ENCODE measurements at regions not wholly inside any gene's neighbourhood (a gene's known extent, or its start where the extent isn't known, plus 50 kb on each side); places are given as distances from the start of the nearest gene placed in this dataset.

DNA sequence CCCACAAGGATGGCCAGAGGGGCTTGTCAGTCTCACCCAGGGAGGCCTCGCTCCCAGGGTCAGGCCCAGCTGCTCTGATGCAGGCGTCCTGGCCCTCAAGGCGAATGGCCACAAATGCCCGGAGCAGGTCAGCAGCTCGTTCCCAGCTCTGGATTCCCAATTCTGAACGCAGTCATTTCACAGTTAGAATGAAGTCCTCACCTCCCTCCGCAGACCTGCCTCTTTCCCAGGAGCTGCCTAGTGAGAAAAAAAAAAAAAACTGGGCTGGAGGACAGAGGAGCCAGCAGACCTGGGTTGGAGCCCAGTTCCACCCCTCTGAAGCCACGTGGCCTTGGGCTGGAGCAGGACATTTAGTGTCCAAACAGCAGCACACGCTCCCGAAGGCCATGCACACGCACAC is 62.2 kb upstream of the DIO3 start:
- peaks cover 3% of the 10 kb centered on the region for H3K4me1 ChIP-seq
- H3K27me3 ChIP-seq (ENCODE audit: low read depth) = peaks cover 11% of the 10 kb centered on the region
- intact Hi-C loops (cut with DNase I) = no loop called here
- DNase-seq (peak; percentile 32), ATAC-seq (no peak)
- peaks cover 3% of the 10 kb centered on the region for H3K9me3 ChIP-seq
- H3K27ac ChIP-seq = no peak overlapping the region
- no peak overlapping the region for H3K4me3 ChIP-seq
- TF ChIP-seq, protein P1, sequence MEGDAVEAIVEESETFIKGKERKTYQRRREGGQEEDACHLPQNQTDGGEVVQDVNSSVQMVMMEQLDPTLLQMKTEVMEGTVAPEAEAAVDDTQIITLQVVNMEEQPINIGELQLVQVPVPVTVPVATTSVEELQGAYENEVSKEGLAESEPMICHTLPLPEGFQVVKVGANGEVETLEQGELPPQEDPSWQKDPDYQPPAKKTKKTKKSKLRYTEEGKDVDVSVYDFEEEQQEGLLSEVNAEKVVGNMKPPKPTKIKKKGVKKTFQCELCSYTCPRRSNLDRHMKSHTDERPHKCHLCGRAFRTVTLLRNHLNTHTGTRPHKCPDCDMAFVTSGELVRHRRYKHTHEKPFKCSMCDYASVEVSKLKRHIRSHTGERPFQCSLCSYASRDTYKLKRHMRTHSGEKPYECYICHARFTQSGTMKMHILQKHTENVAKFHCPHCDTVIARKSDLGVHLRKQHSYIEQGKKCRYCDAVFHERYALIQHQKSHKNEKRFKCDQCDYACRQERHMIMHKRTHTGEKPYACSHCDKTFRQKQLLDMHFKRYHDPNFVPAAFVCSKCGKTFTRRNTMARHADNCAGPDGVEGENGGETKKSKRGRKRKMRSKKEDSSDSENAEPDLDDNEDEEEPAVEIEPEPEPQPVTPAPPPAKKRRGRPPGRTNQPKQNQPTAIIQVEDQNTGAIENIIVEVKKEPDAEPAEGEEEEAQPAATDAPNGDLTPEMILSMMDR (IDR thresholded peaks at IDR 0.05) = no peak
- H3K36me3 ChIP-seq = no peaks in the 10 kb centered on the region

DNA sequence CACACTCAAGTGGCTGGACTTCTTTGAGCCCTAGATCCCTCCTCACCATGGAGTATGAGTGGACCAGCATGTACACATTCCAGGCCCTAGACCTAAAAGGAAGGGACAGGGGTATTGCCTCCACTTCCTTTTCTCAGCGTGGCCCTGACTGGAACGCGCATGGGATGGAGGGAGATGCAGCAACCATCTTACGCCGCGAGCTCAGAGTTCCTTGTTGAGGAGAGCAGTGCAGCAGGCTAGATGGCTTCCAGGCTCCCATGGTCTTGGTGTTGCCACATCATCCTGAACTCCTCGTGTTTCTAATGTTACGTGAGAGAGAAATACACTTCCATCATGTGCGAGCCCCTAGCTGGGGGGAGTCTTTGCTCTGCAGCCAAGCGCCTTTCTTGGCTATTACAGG is 61.8 kb upstream of the DIO3 start:
- H3K27me3 ChIP-seq (ENCODE audit: low read depth) = peaks cover 11% of the 10 kb centered on the region
- ATAC-seq (no peak), DNase-seq (peak; percentile 19)
- H3K4me1 ChIP-seq = peaks cover 3% of the 10 kb centered on the region
- peaks cover 3% of the 10 kb centered on the region for H3K9me3 ChIP-seq
- no peaks in the 10 kb centered on the region for H3K36me3 ChIP-seq
- H3K4me3 ChIP-seq = no peak overlapping the region
- H3K27ac ChIP-seq = no peak overlapping the region
- TF ChIP-seq, protein P1 (IDR thresholded peaks at IDR 0.05) = no peak
- intact Hi-C loops (cut with DNase I) = no loop called here

DNA sequence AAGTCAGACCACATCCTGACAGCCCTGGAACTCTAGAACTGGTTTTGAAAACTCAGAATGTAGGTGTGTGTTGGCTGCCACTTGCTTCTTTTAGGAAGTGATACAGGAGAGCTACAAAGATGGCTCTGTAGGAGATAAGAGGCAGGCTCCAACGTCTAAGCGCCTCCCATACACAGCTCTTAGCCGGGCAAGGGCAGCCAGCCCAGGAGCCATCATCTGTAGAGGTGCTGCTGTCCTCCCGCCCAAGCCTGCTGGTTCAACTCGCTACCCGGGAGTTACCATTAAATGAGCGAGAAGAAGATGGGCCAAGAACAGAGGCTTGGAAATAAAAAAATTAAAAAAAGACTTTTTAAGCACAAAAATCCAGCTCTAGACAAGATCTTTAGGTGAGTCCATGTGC is 61.2 kb upstream of the DIO3 start:
- no peak for DNase-seq
- ATAC-seq = no peak
- TF ChIP-seq, protein P1 (IDR thresholded peaks at IDR 0.05) = no peak
- H3K9me3 ChIP-seq = peaks cover 3% of the 10 kb centered on the region
- intact Hi-C loops (cut with DNase I) = no loop called here
- no peaks in the 10 kb centered on the region for H3K36me3 ChIP-seq
- peaks cover 11% of the 10 kb centered on the region for H3K27me3 ChIP-seq (ENCODE audit: low read depth)
- H3K4me1 ChIP-seq = peaks cover 3% of the 10 kb centered on the region
- no peak overlapping the region for H3K27ac ChIP-seq
- no peak overlapping the region for H3K4me3 ChIP-seq

DNA sequence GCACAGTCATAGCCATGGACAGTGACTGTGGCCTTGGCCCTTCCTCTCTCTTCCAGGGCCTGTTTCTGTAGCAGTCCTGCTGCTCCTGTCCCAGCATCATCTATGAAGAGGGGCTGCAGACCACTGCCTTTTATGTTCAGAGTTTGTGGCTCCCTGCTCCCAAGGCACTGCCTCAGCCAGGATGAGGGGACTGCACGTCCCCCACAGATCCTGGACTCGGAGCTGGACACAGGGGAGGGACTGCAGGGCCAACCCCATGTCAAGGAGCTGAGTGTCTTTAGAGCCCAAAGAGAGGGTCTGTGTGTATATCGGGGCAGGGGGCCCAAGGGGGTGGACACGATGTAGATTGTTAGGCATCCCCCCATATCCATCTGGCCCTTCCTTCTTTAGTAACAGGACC is 60.6 kb upstream of the DIO3 start:
- Histone ChIP-seq H3K4me3 (no peak overlapping the region), H3K4me1 (peaks cover 3% of the 10 kb centered on the region), H3K9me3 (peaks cover 3% of the 10 kb centered on the region), H3K27ac (no peak overlapping the region), H3K36me3 (no peaks in the 10 kb centered on the region), H3K27me3 (ENCODE audit: low read depth) (peaks cover 11% of the 10 kb centered on the region)
- intact Hi-C loops (cut with DNase I) = no loop called here
- TF ChIP-seq, protein P1 (IDR thresholded peaks at IDR 0.05) = no peak
- ATAC-seq = no peak
- DNase-seq = no peak

DNA sequence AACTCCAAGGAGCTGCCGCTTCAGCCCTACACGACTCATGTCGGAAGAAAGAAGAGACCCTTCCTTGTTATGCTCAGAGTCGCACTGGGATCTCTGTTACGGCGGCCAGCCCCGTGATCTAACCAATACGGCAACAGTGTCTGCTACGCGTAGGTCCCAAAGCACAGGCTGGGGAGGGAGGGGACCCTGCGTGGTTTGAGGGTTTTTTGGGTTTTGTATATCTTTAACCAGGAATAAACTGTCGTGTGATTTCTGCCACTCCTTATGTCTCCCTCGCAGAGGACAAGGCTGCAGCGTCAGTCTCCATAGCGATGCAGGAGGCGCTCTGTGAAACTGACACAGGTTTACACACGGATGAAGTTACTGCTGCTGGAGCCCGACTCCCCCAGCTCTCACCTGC is 60.0 kb upstream of the DIO3 start:
- ATAC-seq = no peak
- Histone ChIP-seq H3K4me3 (no peak overlapping the region), H3K27ac (no peak overlapping the region), H3K4me1 (peaks cover 3% of the 10 kb centered on the region), H3K36me3 (no peaks in the 10 kb centered on the region), H3K9me3 (peaks cover 3% of the 10 kb centered on the region), H3K27me3 (ENCODE audit: low read depth) (peaks cover 11% of the 10 kb centered on the region)
- TF ChIP-seq, protein P1 (IDR thresholded peaks at IDR 0.05) = no peak
- no peak for DNase-seq
- intact Hi-C loops (cut with DNase I) = no loop called here

Data from lower lobe of right lung (tissue), 2 donors.